ENCODE measurements at regions not wholly inside any gene's neighbourhood (a gene's known extent, or its start where the extent isn't known, plus 50 kb on each side); places are given as distances from the start of the nearest gene placed in this dataset.

- ChIA-PET CTCF (no interaction called here), POLR2A (no interaction called here)
- H3K27me3 Mint-ChIP-seq: peaks cover 4% of the 10 kb centered on the region
- Histone ChIP-seq H3K27me3 (ENCODE audit: control insufficient read depth in 1 of 2, insufficient read depth in 2 of 2, low read length in 2 of 2) (no peaks in the 10 kb centered on the region), H3K4me3 (ENCODE audit: low read length) (no peak overlapping the region), H3K4me1 (ENCODE audit: insufficient read depth, low read length) (no peaks in the 10 kb centered on the region), H3K36me3 (ENCODE audit: insufficient read depth, low read length) (no peaks in the 10 kb centered on the region), H3K27ac (ENCODE audit: low read depth in 1 of 2, low read length in 2 of 2) (no peak overlapping the region), H3K9me3 (ENCODE audit: control insufficient read depth in 1 of 2, insufficient read depth in 1 of 2, low read length in 2 of 2) (no peaks in the 10 kb centered on the region)
- no peaks in the 10 kb centered on the region for H3K9me3 Mint-ChIP-seq
- intact Hi-C loops (cut with DNase I, micrococcal nuclease): no loop called here
- no peak overlapping the region for H3K4me3 Mint-ChIP-seq
- DNase-seq (no peak), ATAC-seq (ENCODE audit: poor library complexity) (no peak)
- H3K27ac Mint-ChIP-seq: no peak overlapping the region
- no peaks in the 10 kb centered on the region for H3K4me1 Mint-ChIP-seq (ENCODE audit: low read depth)
- no peak for TF ChIP-seq CTCF (IDR thresholded peaks at IDR 0.05)
- H3K36me3 Mint-ChIP-seq (ENCODE audit: low read depth): no peaks in the 10 kb centered on the region
Measured at GRCh38 chr10:70962686-70963085, 74.3 kb upstream of the PCBD1 start.

- H3K36me3 ChIP-seq (ENCODE audit: insufficient read depth, low read length): no peaks in the 10 kb centered on the region
Measured at GRCh38 chr10:70963271-70963670, 74.9 kb upstream of the PCBD1 start.

GRCh38 chr10:70964245-70964644 is 75.9 kb upstream of the PCBD1 start:
- H3K4me1 Mint-ChIP-seq (ENCODE audit: low read depth): no peaks in the 10 kb centered on the region
- no peaks in the 10 kb centered on the region for H3K9me3 ChIP-seq (ENCODE audit: control insufficient read depth in 1 of 2, insufficient read depth in 1 of 2, low read length in 2 of 2)
- DNase-seq: no peak
- no peak for TF ChIP-seq CTCF (IDR thresholded peaks at IDR 0.05)
- H3K4me3 Mint-ChIP-seq: no peak overlapping the region
- H3K36me3 ChIP-seq (ENCODE audit: insufficient read depth, low read length): no peaks in the 10 kb centered on the region
- H3K27ac ChIP-seq (ENCODE audit: low read depth in 1 of 2, low read length in 2 of 2): no peak overlapping the region
- no peak overlapping the region for H3K4me3 ChIP-seq (ENCODE audit: low read length)
- H3K36me3 Mint-ChIP-seq (ENCODE audit: low read depth): no peaks in the 10 kb centered on the region
- peaks cover 10% of the 10 kb centered on the region for H3K27me3 Mint-ChIP-seq
- no peak overlapping the region for H3K27ac Mint-ChIP-seq
- H3K9me3 Mint-ChIP-seq: no peaks in the 10 kb centered on the region
- ATAC-seq (ENCODE audit: poor library complexity): no peak
- CTCF ChIA-PET: no interaction called here
- H3K27me3 ChIP-seq (ENCODE audit: control insufficient read depth in 1 of 2, insufficient read depth in 2 of 2, low read length in 2 of 2): no peaks in the 10 kb centered on the region
- POLR2A ChIA-PET: no interaction called here
- no peaks in the 10 kb centered on the region for H3K4me1 ChIP-seq (ENCODE audit: insufficient read depth, low read length)
- intact Hi-C loops (cut with DNase I, micrococcal nuclease): no loop called here

More at GRCh38 chr10:70963271-70963670, 74.9 kb upstream of the PCBD1 start:
- no peak overlapping the region for H3K27ac ChIP-seq (ENCODE audit: low read depth in 1 of 2, low read length in 2 of 2)
- intact Hi-C loops (cut with DNase I, micrococcal nuclease): no loop called here
- ChIA-PET CTCF (no interaction called here), POLR2A (no interaction called here)
- Mint-ChIP-seq H3K27me3 (peaks cover 4% of the 10 kb centered on the region), H3K27ac (no peak overlapping the region), H3K36me3 (ENCODE audit: low read depth) (no peaks in the 10 kb centered on the region), H3K4me1 (ENCODE audit: low read depth) (no peaks in the 10 kb centered on the region), H3K9me3 (no peaks in the 10 kb centered on the region), H3K4me3 (no peak overlapping the region)
- ATAC-seq (ENCODE audit: poor library complexity): no peak
- TF ChIP-seq CTCF (IDR thresholded peaks at IDR 0.05): no peak
- no peaks in the 10 kb centered on the region for H3K27me3 ChIP-seq (ENCODE audit: control insufficient read depth in 1 of 2, insufficient read depth in 2 of 2, low read length in 2 of 2)
- no peak for DNase-seq
- no peak overlapping the region for H3K4me3 ChIP-seq (ENCODE audit: low read length)
- H3K4me1 ChIP-seq (ENCODE audit: insufficient read depth, low read length): no peaks in the 10 kb centered on the region
- no peaks in the 10 kb centered on the region for H3K9me3 ChIP-seq (ENCODE audit: control insufficient read depth in 1 of 2, insufficient read depth in 1 of 2, low read length in 2 of 2)

Data from CD4-positive, alpha-beta T cell (primary cell).